GM12875 (cell line): ENCODE measurements at regions not wholly inside any gene's neighbourhood (a gene's known extent, or its start where the extent isn't known, plus 50 kb on each side); places are given as distances from the start of the nearest gene placed in this dataset.

Experiments used
- H3K4me3 ChIP-seq: one replicate; pipeline ENCODE4 v1.5.1; 2011; ENCODE audit warnings: low read depth, low read length, control low read depth
- CTCF ChIP-seq: IDR thresholded peaks from 2 replicates; pipeline ENCODE4 v1.5.1; 2011; ENCODE audit warnings: low read depth, mild to moderate bottlenecking, control low read depth, inconsistent platforms, low read length, moderate library complexity, borderline replicate concordance; ENCODE audit not compliant: insufficient read depth

GRCh38 chr7:50151001-50151400 is 58.0 kb upstream of the ZPBP start:
- no peak overlapping the region for H3K4me3 ChIP-seq
- no peak for TF ChIP-seq CTCF

- H3K4me3 ChIP-seq, result no peak overlapping the region
- TF ChIP-seq CTCF, result no peak
Observed at GRCh38 chr7:50149369-50149768, 56.3 kb upstream of the ZPBP start.

GRCh38 chr7:50147951-50148808 is 55.1 kb upstream of the ZPBP start:
- no peak for TF ChIP-seq CTCF
- H3K4me3 ChIP-seq, result no peak overlapping the region

GRCh38 chr7:50146692-50147091 is 53.6 kb upstream of the ZPBP start:
- no peak for TF ChIP-seq CTCF
- H3K4me3 ChIP-seq, result no peak overlapping the region

GRCh38 chr7:50145801-50146338 is 52.8 kb upstream of the ZPBP start:
- no peak overlapping the region for H3K4me3 ChIP-seq
- no peak for TF ChIP-seq CTCF

- no peak overlapping the region for H3K4me3 ChIP-seq
- TF ChIP-seq CTCF, result no peak
Observed at GRCh38 chr7:50145226-50145625, 52.2 kb upstream of the ZPBP start.
